Keratinocyte (primary cell): ENCODE measurements at regions not wholly inside any gene's neighbourhood (a gene's known extent, or its start where the extent isn't known, plus 50 kb on each side); places are given as distances from the start of the nearest gene placed in this dataset.

ENCODE experiments used
- DNase-seq: peaks from one replicate; pipeline ENCODE4 v3.0.0-alpha.2; 2011; ENCODE audit warnings: low read depth, missing footprints, low spot score
- FAIRE-seq: peaks from 2 replicates; lab custom pipeline; 2011; peaks lifted over from hg19 to GRCh38; lab: Jason Lieb, UNC
- H2AFZ ChIP-seq: 2 replicates; pipeline ENCODE4 v1.6.0; 2012; ENCODE audit warnings: low read length, control low read depth, inconsistent platforms; ENCODE audit not compliant: control insufficient read depth
- H3K27ac ChIP-seq: 2 replicates; pipeline ENCODE4 v1.5.1; 2011; ENCODE audit warnings: low read length; ENCODE audit not compliant: control insufficient read depth, insufficient read depth
- H3K27me3 ChIP-seq: 3 replicates; pipeline ENCODE4 v1.6.0; 2011; ENCODE audit warnings: low read length; ENCODE audit not compliant: control insufficient read depth, insufficient read depth; ENCODE audit errors: extremely low read depth
- H3K36me3 ChIP-seq, 2 experiments: 2 replicates in 1 of 2; 3 replicates in 1 of 2; pipeline ENCODE4 v1.5.1; 2011; ENCODE audit warnings: low read length in 2 of 2, mild to moderate bottlenecking in 1 of 2; ENCODE audit not compliant: control insufficient read depth in 2 of 2, insufficient read depth in 2 of 2; ENCODE audit errors: extremely low read depth in 1 of 2
- H3K4me1 ChIP-seq: 3 replicates; pipeline ENCODE4 v1.5.1; 2011; ENCODE audit warnings: low read length; ENCODE audit not compliant: control insufficient read depth, insufficient read depth; ENCODE audit errors: extremely low read depth
- H3K4me2 ChIP-seq: 3 replicates; pipeline ENCODE4 v1.6.0; 2011; ENCODE audit warnings: low read depth, low read length; ENCODE audit not compliant: control insufficient read depth, insufficient read depth; ENCODE audit errors: extremely low read depth
- H3K4me3 ChIP-seq, 3 experiments: fragments of 200-600 bp in 1 of 3; sonication (generic) in 1 of 3; 2 replicates in 2 of 3; 3 replicates in 1 of 3; pipeline ENCODE4 v1.5.1; 2011 to 2016; ENCODE audit warnings: low read length in 3 of 3, mild to moderate bottlenecking in 3 of 3, control low read depth in 2 of 3, inconsistent platforms in 1 of 3, low read depth in 1 of 3, mixed read lengths in 1 of 3, mixed run types in 1 of 3, moderate library complexity in 1 of 3; ENCODE audit not compliant: control insufficient read depth in 2 of 3, insufficient read depth in 2 of 3; ENCODE audit errors: extremely low read depth in 1 of 3
- H3K79me2 ChIP-seq: 2 replicates; pipeline ENCODE4 v1.6.0; 2012; ENCODE audit warnings: low read length; ENCODE audit not compliant: control insufficient read depth, insufficient read depth
- H3K9ac ChIP-seq: 3 replicates; pipeline ENCODE4 v1.6.0; 2011; ENCODE audit warnings: low read length; ENCODE audit not compliant: control insufficient read depth, insufficient read depth; ENCODE audit errors: extremely low read depth
- H3K9me1 ChIP-seq: 3 replicates; pipeline ENCODE4 v1.6.0; 2011; ENCODE audit warnings: low read length; ENCODE audit not compliant: control insufficient read depth, insufficient read depth; ENCODE audit errors: extremely low read depth
- H3K9me3 ChIP-seq: 2 replicates; pipeline ENCODE4 v1.5.1; 2012; ENCODE audit warnings: low read depth, low read length; ENCODE audit not compliant: control insufficient read depth
- H4K20me1 ChIP-seq: 3 replicates; pipeline ENCODE4 v1.6.0; 2011; ENCODE audit warnings: low read length; ENCODE audit not compliant: control insufficient read depth, insufficient read depth; ENCODE audit errors: extremely low read depth
- CTCF ChIP-seq, 3 experiments: IDR thresholded peaks in 1 of 3; conservative IDR thresholded peaks in 1 of 3; optimal IDR thresholded peaks in 1 of 3; 2 replicates in 2 of 3; 3 replicates in 1 of 3; pipeline versions ENCODE3 to v1.5.1; 2011; ENCODE audit warnings: low read length in 3 of 3, mild to moderate bottlenecking in 3 of 3, moderate library complexity in 2 of 3, control low read depth in 1 of 3, inconsistent platforms in 1 of 3; ENCODE audit not compliant: insufficient read depth in 2 of 3; ENCODE audit errors: extremely low read depth in 1 of 3
- EZH2 ChIP-seq: IDR thresholded peaks from one replicate; pipeline ENCODE4 v1.6.1; 2012; ENCODE audit warnings: inconsistent platforms, mild to moderate bottlenecking, low read length, moderate library complexity
- dilution Hi-C: fragments of 300-500 bp; cut with MboI; formaldehyde crosslinking; loops from one replicate; pipeline ENCODE4 v1.7.0; 2020; ENCODE audit warnings: low sequenced_read_pairs; ENCODE audit not compliant: extremely low pct_ligation_motif_present

GRCh38 chr5:3738919-3739318, 143.3 kb downstream of the IRX1 start:
- Histone ChIP-seq H3K36me3 (no peaks in the 10 kb centered on the region), H3K4me3 (no peak overlapping the region), H3K4me2 (no peak overlapping the region), H3K9me3 (no peaks in the 10 kb centered on the region), H4K20me1 (no peaks in the 10 kb centered on the region), H3K27me3 (no peaks in the 10 kb centered on the region), H3K79me2 (no peaks in the 10 kb centered on the region), H3K9me1 (no peaks in the 10 kb centered on the region), H2AFZ (no peak overlapping the region), H3K9ac (no peak overlapping the region), H3K4me1 (no peaks in the 10 kb centered on the region), H3K27ac (no peak overlapping the region)
- TF ChIP-seq CTCF (optimal IDR thresholded peaks at IDR 0.05 in 1 of 3, IDR thresholded peaks at IDR 0.05 in 1 of 3, conservative IDR thresholded peaks at IDR 0.05 in 1 of 3; ENCODE audit: extremely low read depth in 1 of 3, insufficient read depth in 2 of 3, low read length in 3 of 3) (no peak), EZH2 (no peak)
- dilution Hi-C loops: no loop called here
- FAIRE-seq (no peak), DNase-seq (no peak)

- Histone ChIP-seq H3K36me3 (no peaks in the 10 kb centered on the region), H2AFZ (no peak overlapping the region), H3K4me3 (no peak overlapping the region), H4K20me1 (no peaks in the 10 kb centered on the region), H3K9me1 (no peaks in the 10 kb centered on the region), H3K79me2 (no peaks in the 10 kb centered on the region), H3K9me3 (no peaks in the 10 kb centered on the region), H3K4me2 (no peak overlapping the region), H3K4me1 (no peaks in the 10 kb centered on the region), H3K9ac (no peak overlapping the region), H3K27me3 (no peaks in the 10 kb centered on the region), H3K27ac (peak overlapping the region; percentile 72)
- FAIRE-seq: no peak
- TF ChIP-seq EZH2: no peak
- no peak for TF ChIP-seq CTCF (optimal IDR thresholded peaks at IDR 0.05 in 1 of 3, IDR thresholded peaks at IDR 0.05 in 1 of 3, conservative IDR thresholded peaks at IDR 0.05 in 1 of 3; ENCODE audit: extremely low read depth in 1 of 3, insufficient read depth in 2 of 3, low read length in 3 of 3)
- DNase-seq: peak; percentile 11
- dilution Hi-C loops: no loop called here
Measured at GRCh38 chr5:3740546-3741373, 145.1 kb downstream of the IRX1 start.
